ENCODE measurements at regions not wholly inside any gene's neighbourhood (a gene's known extent, or its start where the extent isn't known, plus 50 kb on each side); places are given as distances from the start of the nearest gene placed in this dataset.

GRCh38 chr10:128599538-128599937 lies 473.3 kb upstream of the MKI67 start:
- no peak overlapping the region for H3K4me2 ChIP-seq (ENCODE audit: low read length)
- H3K27me3 ChIP-seq (ENCODE audit: control insufficient read depth, insufficient read depth, low read length): no peaks in the 10 kb centered on the region
- H3K9me3 ChIP-seq (ENCODE audit: control insufficient read depth, low read length): no peaks in the 10 kb centered on the region
- no peaks in the 10 kb centered on the region for H3K79me2 ChIP-seq
- H2AFZ ChIP-seq: no peak overlapping the region
- H3K36me3 ChIP-seq (ENCODE audit: control insufficient read depth, insufficient read depth, low read length): no peaks in the 10 kb centered on the region
- H3K9ac ChIP-seq: no peak overlapping the region
- TF ChIP-seq, protein P1, sequence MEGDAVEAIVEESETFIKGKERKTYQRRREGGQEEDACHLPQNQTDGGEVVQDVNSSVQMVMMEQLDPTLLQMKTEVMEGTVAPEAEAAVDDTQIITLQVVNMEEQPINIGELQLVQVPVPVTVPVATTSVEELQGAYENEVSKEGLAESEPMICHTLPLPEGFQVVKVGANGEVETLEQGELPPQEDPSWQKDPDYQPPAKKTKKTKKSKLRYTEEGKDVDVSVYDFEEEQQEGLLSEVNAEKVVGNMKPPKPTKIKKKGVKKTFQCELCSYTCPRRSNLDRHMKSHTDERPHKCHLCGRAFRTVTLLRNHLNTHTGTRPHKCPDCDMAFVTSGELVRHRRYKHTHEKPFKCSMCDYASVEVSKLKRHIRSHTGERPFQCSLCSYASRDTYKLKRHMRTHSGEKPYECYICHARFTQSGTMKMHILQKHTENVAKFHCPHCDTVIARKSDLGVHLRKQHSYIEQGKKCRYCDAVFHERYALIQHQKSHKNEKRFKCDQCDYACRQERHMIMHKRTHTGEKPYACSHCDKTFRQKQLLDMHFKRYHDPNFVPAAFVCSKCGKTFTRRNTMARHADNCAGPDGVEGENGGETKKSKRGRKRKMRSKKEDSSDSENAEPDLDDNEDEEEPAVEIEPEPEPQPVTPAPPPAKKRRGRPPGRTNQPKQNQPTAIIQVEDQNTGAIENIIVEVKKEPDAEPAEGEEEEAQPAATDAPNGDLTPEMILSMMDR (IDR thresholded peaks at IDR 0.05): no peak
- no peak overlapping the region for H3K27ac ChIP-seq
- H3K4me1 ChIP-seq: no peaks in the 10 kb centered on the region
- no peak overlapping the region for H3K4me3 ChIP-seq (ENCODE audit: low read depth, low read length)

- no peak overlapping the region for H2AFZ ChIP-seq
- H3K4me2 ChIP-seq (ENCODE audit: low read length): no peak overlapping the region
- H3K4me3 ChIP-seq (ENCODE audit: low read depth, low read length): no peak overlapping the region
- H3K79me2 ChIP-seq: no peaks in the 10 kb centered on the region
- H3K27me3 ChIP-seq (ENCODE audit: control insufficient read depth, insufficient read depth, low read length): no peaks in the 10 kb centered on the region
- H3K4me1 ChIP-seq: no peaks in the 10 kb centered on the region
- no peaks in the 10 kb centered on the region for H3K36me3 ChIP-seq (ENCODE audit: control insufficient read depth, insufficient read depth, low read length)
- TF ChIP-seq, protein P1 (IDR thresholded peaks at IDR 0.05): no peak
- H3K9ac ChIP-seq: no peak overlapping the region
- H3K9me3 ChIP-seq (ENCODE audit: control insufficient read depth, low read length): no peaks in the 10 kb centered on the region
- H3K27ac ChIP-seq: no peak overlapping the region
Observed at GRCh38 chr10:128602183-128602582, 476.0 kb upstream of the MKI67 start.

- H3K27me3 ChIP-seq (ENCODE audit: control insufficient read depth, insufficient read depth, low read length): no peaks in the 10 kb centered on the region
- H2AFZ ChIP-seq: no peak overlapping the region
- H3K4me1 ChIP-seq: no peaks in the 10 kb centered on the region
- H3K36me3 ChIP-seq (ENCODE audit: control insufficient read depth, insufficient read depth, low read length): no peaks in the 10 kb centered on the region
- H3K79me2 ChIP-seq: no peaks in the 10 kb centered on the region
- no peak overlapping the region for H3K4me2 ChIP-seq (ENCODE audit: low read length)
- no peak overlapping the region for H3K27ac ChIP-seq
- TF ChIP-seq, protein P1 (IDR thresholded peaks at IDR 0.05): no peak
- H3K4me3 ChIP-seq (ENCODE audit: low read depth, low read length): no peak overlapping the region
- H3K9ac ChIP-seq: no peak overlapping the region
- no peaks in the 10 kb centered on the region for H3K9me3 ChIP-seq (ENCODE audit: control insufficient read depth, low read length)
Observed at GRCh38 chr10:128604025-128604424, 477.8 kb upstream of the MKI67 start.

DNA sequence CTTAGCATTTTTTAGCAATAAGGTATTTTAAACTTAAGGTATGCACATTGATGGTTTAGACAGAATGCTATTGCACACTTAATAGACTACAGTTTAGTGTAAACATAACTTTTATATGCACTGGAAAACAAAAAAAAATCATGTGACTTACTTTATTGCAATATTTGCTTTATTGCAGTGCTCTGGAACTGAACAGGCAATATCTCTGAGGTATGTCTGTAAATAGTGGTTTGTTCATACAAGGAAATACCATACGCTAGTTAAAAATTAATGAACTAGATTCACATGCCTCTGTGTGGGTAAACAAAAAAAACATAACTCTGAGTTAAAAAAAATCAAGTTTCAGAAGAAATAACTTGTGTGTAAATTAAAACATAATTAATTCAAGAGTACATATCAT lies 479.0 kb upstream of the MKI67 start:
- TF ChIP-seq, protein P1 (IDR thresholded peaks at IDR 0.05): no peak
- H3K4me1 ChIP-seq: no peaks in the 10 kb centered on the region
- no peaks in the 10 kb centered on the region for H3K36me3 ChIP-seq (ENCODE audit: control insufficient read depth, insufficient read depth, low read length)
- no peak overlapping the region for H3K9ac ChIP-seq
- H3K4me2 ChIP-seq (ENCODE audit: low read length): no peak overlapping the region
- no peak overlapping the region for H3K27ac ChIP-seq
- no peaks in the 10 kb centered on the region for H3K9me3 ChIP-seq (ENCODE audit: control insufficient read depth, low read length)
- no peak overlapping the region for H2AFZ ChIP-seq
- H3K4me3 ChIP-seq (ENCODE audit: low read depth, low read length): no peak overlapping the region
- H3K79me2 ChIP-seq: no peaks in the 10 kb centered on the region
- no peaks in the 10 kb centered on the region for H3K27me3 ChIP-seq (ENCODE audit: control insufficient read depth, insufficient read depth, low read length)

DNA sequence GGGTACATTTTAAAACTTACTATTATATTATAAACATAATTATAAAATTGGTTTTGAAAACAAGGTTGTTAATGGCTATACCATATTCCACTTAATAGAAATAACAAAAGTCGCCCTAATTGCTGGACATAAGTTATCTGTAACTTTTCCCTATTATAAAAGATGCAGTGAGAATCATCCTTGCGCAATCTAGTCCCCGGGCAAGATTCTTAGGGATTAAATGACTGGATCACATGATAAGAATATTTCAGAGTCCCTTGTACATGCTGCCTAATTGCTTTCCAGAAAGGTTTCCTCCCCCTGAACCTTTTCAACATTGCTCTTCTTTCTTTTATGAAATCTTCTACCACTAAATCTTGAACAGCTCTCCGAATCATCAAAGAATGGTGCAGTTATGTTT lies 479.8 kb upstream of the MKI67 start:
- Histone ChIP-seq H3K9me3 (ENCODE audit: control insufficient read depth, low read length) (no peaks in the 10 kb centered on the region), H3K27ac (no peak overlapping the region), H3K9ac (no peak overlapping the region), H3K27me3 (ENCODE audit: control insufficient read depth, insufficient read depth, low read length) (no peaks in the 10 kb centered on the region), H3K4me2 (ENCODE audit: low read length) (no peak overlapping the region), H3K4me1 (no peaks in the 10 kb centered on the region), H3K4me3 (ENCODE audit: low read depth, low read length) (no peak overlapping the region), H3K79me2 (no peaks in the 10 kb centered on the region), H3K36me3 (ENCODE audit: control insufficient read depth, insufficient read depth, low read length) (no peaks in the 10 kb centered on the region), H2AFZ (no peak overlapping the region)
- TF ChIP-seq, protein P1 (IDR thresholded peaks at IDR 0.05): no peak

Measured in parathyroid adenoma (tissue), 2 donors.